ENCODE measurements at regions not wholly inside any gene's neighbourhood (a gene's known extent, or its start where the extent isn't known, plus 50 kb on each side); places are given as distances from the start of the nearest gene placed in this dataset.

GRCh38 chr5:6146271-6146670 is 232.1 kb downstream of the MED10 start:
- Histone ChIP-seq H3K4me2 (ENCODE audit: low read length) (no peak overlapping the region), H3K4me3 (ENCODE audit: low read depth, low read length, poor library complexity, severe bottlenecking) (no peak overlapping the region), H3K36me3 (ENCODE audit: insufficient read depth, low read length) (no peaks in the 10 kb centered on the region), H3K79me2 (ENCODE audit: insufficient read depth, low read length) (no peaks in the 10 kb centered on the region), H3K9me3 (ENCODE audit: low read length) (no peaks in the 10 kb centered on the region), H3K4me1 (ENCODE audit: insufficient read depth, low read length, severe bottlenecking) (no peaks in the 10 kb centered on the region), H2AFZ (ENCODE audit: low read length) (no peak overlapping the region), H3K9ac (ENCODE audit: low read length) (no peak overlapping the region), H3K27me3 (ENCODE audit: insufficient read depth, low read length) (no peaks in the 10 kb centered on the region; the same call in 1 of the 2 replicates), H3F3A (ENCODE audit: insufficient read depth, low read length) (no peaks in the 10 kb centered on the region), H3K27ac (ENCODE audit: low read depth, low read length, poor library complexity, severe bottlenecking) (no peak overlapping the region), H4K20me1 (ENCODE audit: insufficient read depth, low read length) (no peaks in the 10 kb centered on the region), H3K9me2 (ENCODE audit: low read depth, low read length) (no peaks in the 10 kb centered on the region)
- TF ChIP-seq CTCF (IDR thresholded peaks at IDR 0.05; ENCODE audit: low read length): no peak
- TF ChIP-seq EZH2 (IDR thresholded peaks at IDR 0.05; ENCODE audit: borderline replicate concordance, low read length): no peak

- no peaks in the 10 kb centered on the region for H3K9me3 ChIP-seq (ENCODE audit: low read length)
- no peaks in the 10 kb centered on the region for H4K20me1 ChIP-seq (ENCODE audit: insufficient read depth, low read length)
- no peaks in the 10 kb centered on the region for H3F3A ChIP-seq (ENCODE audit: insufficient read depth, low read length)
- no peak for TF ChIP-seq EZH2 (IDR thresholded peaks at IDR 0.05; ENCODE audit: borderline replicate concordance, low read length)
- no peak for TF ChIP-seq CTCF (IDR thresholded peaks at IDR 0.05; ENCODE audit: low read length)
- H3K4me2 ChIP-seq (ENCODE audit: low read length): no peak overlapping the region
- H3K79me2 ChIP-seq (ENCODE audit: insufficient read depth, low read length): no peaks in the 10 kb centered on the region
- H3K27me3 ChIP-seq (ENCODE audit: insufficient read depth, low read length): no peaks in the 10 kb centered on the region; the same call in 1 of the 2 replicates
- no peak overlapping the region for H3K4me3 ChIP-seq (ENCODE audit: low read depth, low read length, poor library complexity, severe bottlenecking)
- no peak overlapping the region for H2AFZ ChIP-seq (ENCODE audit: low read length)
- H3K27ac ChIP-seq (ENCODE audit: low read depth, low read length, poor library complexity, severe bottlenecking): no peak overlapping the region
- no peaks in the 10 kb centered on the region for H3K9me2 ChIP-seq (ENCODE audit: low read depth, low read length)
- H3K9ac ChIP-seq (ENCODE audit: low read length): no peak overlapping the region
- H3K36me3 ChIP-seq (ENCODE audit: insufficient read depth, low read length): no peaks in the 10 kb centered on the region
- H3K4me1 ChIP-seq (ENCODE audit: insufficient read depth, low read length, severe bottlenecking): no peaks in the 10 kb centered on the region
These were observed 232.6 kb downstream of the MED10 start for GRCh38 chr5:6145616-6146237.

- Histone ChIP-seq H3K9me3 (ENCODE audit: low read length) (no peaks in the 10 kb centered on the region), H3K9me2 (ENCODE audit: low read depth, low read length) (no peaks in the 10 kb centered on the region), H3K4me3 (ENCODE audit: low read depth, low read length, poor library complexity, severe bottlenecking) (no peak overlapping the region), H3K4me1 (ENCODE audit: insufficient read depth, low read length, severe bottlenecking) (no peaks in the 10 kb centered on the region), H3K36me3 (ENCODE audit: insufficient read depth, low read length) (no peaks in the 10 kb centered on the region), H3K27ac (ENCODE audit: low read depth, low read length, poor library complexity, severe bottlenecking) (no peak overlapping the region), H4K20me1 (ENCODE audit: insufficient read depth, low read length) (no peaks in the 10 kb centered on the region), H3F3A (ENCODE audit: insufficient read depth, low read length) (no peaks in the 10 kb centered on the region), H3K27me3 (ENCODE audit: insufficient read depth, low read length) (no peaks in the 10 kb centered on the region; the same call in 1 of the 2 replicates), H3K9ac (ENCODE audit: low read length) (no peak overlapping the region), H3K79me2 (ENCODE audit: insufficient read depth, low read length) (no peaks in the 10 kb centered on the region), H2AFZ (ENCODE audit: low read length) (no peak overlapping the region), H3K4me2 (ENCODE audit: low read length) (no peak overlapping the region)
- no peak for TF ChIP-seq CTCF (IDR thresholded peaks at IDR 0.05; ENCODE audit: low read length)
- no peak for TF ChIP-seq EZH2 (IDR thresholded peaks at IDR 0.05; ENCODE audit: borderline replicate concordance, low read length)
These were observed 234.8 kb downstream of the MED10 start for GRCh38 chr5:6143523-6143922.
